Liver (tissue), 3 donors: ENCODE measurements at regions not wholly inside any gene's neighbourhood (a gene's known extent, or its start where the extent isn't known, plus 50 kb on each side); places are given as distances from the start of the nearest gene placed in this dataset.

Source experiments
- CTCF ChIP-seq: fragments of 150-350 bp; IDR thresholded peaks from 2 replicates; pipeline ENCODE4 v1.5.1; 2017; ENCODE audit warnings: improper control_type of control experiment, low read depth, low read length; ENCODE audit not compliant: missing input control
- FOXA1 ChIP-seq: IDR thresholded peaks from 2 replicates; pipeline ENCODE4 v1.6.1; 2016; ENCODE audit warnings: antibody characterized with exemption
- GABPA ChIP-seq, 2 donors: IDR thresholded peaks in 1 of 2; conservative IDR thresholded peaks in 1 of 2; 2 replicates each; pipeline ENCODE4 v1.6.1; 2016; ENCODE audit warnings: antibody characterized with exemption in 2 of 2, mild to moderate bottlenecking in 1 of 2, moderate library complexity in 1 of 2
- HNF4A ChIP-seq, 2 donors: conservative IDR thresholded peaks; 2 replicates each; pipeline ENCODE4 v1.6.1; 2016; ENCODE audit warnings: antibody characterized with exemption in 2 of 2, mild to moderate bottlenecking in 2 of 2
- JUND ChIP-seq, 2 donors: IDR thresholded peaks; 2 replicates each; pipeline ENCODE4 v1.6.1; 2016; ENCODE audit warnings: antibody characterized with exemption in 2 of 2
- NR2F2 ChIP-seq: IDR thresholded peaks from 2 replicates; pipeline ENCODE4 v1.6.1; 2016; ENCODE audit warnings: antibody characterized with exemption
- RAD21 ChIP-seq, 2 donors: IDR thresholded peaks; 2 replicates each; pipeline ENCODE4 v1.6.1; 2016; ENCODE audit warnings: antibody characterized with exemption in 2 of 2, mild to moderate bottlenecking in 2 of 2
- RXRA ChIP-seq, 2 donors: IDR thresholded peaks; 2 replicates each; pipeline ENCODE4 v1.6.1; 2017 to 2018; ENCODE audit warnings: antibody characterized with exemption in 2 of 2, mild to moderate bottlenecking in 1 of 2
- SP1 ChIP-seq: IDR thresholded peaks from 2 replicates; pipeline ENCODE4 v1.6.1; 2018; ENCODE audit warnings: antibody characterized with exemption, mild to moderate bottlenecking
- TAF1 ChIP-seq: conservative IDR thresholded peaks from 2 replicates; pipeline ENCODE4 v1.6.1; 2016; ENCODE audit warnings: antibody characterized with exemption, mild to moderate bottlenecking
- TF ChIP-seq, protein P1 (sequence below): IDR thresholded peaks from 2 replicates; pipeline ENCODE4 v1.6.1; 2016; ENCODE audit warnings: antibody characterized with exemption
- TF ChIP-seq, protein P2 (sequence below): IDR thresholded peaks from 2 replicates; pipeline ENCODE4 v1.6.1; 2016; ENCODE audit warnings: antibody characterized with exemption
- TF ChIP-seq, protein P3 (sequence below): IDR thresholded peaks from 2 replicates; pipeline ENCODE4 v1.6.1; 2016; ENCODE audit warnings: antibody characterized with exemption, mild to moderate bottlenecking
- donor health status: healthy.
- donor health status: healthy.

GRCh38 chr7:25940086-25940906, 211.7 kb upstream of the NFE2L3 start:
- TF ChIP-seq, protein P1, sequence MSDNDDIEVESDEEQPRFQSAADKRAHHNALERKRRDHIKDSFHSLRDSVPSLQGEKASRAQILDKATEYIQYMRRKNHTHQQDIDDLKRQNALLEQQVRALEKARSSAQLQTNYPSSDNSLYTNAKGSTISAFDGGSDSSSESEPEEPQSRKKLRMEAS: no peak
- no peak for TF ChIP-seq RAD21 (IDR thresholded peaks at IDR 0.05)
- TF ChIP-seq, protein P2, sequence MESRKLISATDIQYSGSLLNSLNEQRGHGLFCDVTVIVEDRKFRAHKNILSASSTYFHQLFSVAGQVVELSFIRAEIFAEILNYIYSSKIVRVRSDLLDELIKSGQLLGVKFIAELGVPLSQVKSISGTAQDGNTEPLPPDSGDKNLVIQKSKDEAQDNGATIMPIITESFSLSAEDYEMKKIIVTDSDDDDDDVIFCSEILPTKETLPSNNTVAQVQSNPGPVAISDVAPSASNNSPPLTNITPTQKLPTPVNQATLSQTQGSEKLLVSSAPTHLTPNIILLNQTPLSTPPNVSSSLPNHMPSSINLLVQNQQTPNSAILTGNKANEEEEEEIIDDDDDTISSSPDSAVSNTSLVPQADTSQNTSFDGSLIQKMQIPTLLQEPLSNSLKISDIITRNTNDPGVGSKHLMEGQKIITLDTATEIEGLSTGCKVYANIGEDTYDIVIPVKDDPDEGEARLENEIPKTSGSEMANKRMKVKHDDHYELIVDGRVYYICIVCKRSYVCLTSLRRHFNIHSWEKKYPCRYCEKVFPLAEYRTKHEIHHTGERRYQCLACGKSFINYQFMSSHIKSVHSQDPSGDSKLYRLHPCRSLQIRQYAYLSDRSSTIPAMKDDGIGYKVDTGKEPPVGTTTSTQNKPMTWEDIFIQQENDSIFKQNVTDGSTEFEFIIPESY: no peak
- TF ChIP-seq CTCF: no peak
- TF ChIP-seq GABPA (IDR thresholded peaks at IDR 0.05 in 1 of 2, conservative IDR thresholded peaks at IDR 0.05 in 1 of 2): no peak
- no peak for TF ChIP-seq RXRA (IDR thresholded peaks at IDR 0.05)
- no peak for TF ChIP-seq SP1
- TF ChIP-seq, protein P3, sequence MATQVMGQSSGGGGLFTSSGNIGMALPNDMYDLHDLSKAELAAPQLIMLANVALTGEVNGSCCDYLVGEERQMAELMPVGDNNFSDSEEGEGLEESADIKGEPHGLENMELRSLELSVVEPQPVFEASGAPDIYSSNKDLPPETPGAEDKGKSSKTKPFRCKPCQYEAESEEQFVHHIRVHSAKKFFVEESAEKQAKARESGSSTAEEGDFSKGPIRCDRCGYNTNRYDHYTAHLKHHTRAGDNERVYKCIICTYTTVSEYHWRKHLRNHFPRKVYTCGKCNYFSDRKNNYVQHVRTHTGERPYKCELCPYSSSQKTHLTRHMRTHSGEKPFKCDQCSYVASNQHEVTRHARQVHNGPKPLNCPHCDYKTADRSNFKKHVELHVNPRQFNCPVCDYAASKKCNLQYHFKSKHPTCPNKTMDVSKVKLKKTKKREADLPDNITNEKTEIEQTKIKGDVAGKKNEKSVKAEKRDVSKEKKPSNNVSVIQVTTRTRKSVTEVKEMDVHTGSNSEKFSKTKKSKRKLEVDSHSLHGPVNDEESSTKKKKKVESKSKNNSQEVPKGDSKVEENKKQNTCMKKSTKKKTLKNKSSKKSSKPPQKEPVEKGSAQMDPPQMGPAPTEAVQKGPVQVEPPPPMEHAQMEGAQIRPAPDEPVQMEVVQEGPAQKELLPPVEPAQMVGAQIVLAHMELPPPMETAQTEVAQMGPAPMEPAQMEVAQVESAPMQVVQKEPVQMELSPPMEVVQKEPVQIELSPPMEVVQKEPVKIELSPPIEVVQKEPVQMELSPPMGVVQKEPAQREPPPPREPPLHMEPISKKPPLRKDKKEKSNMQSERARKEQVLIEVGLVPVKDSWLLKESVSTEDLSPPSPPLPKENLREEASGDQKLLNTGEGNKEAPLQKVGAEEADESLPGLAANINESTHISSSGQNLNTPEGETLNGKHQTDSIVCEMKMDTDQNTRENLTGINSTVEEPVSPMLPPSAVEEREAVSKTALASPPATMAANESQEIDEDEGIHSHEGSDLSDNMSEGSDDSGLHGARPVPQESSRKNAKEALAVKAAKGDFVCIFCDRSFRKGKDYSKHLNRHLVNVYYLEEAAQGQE: no peak
- no peak for TF ChIP-seq HNF4A (conservative IDR thresholded peaks at IDR 0.05)
- no peak for TF ChIP-seq TAF1
- no peak for TF ChIP-seq JUND (IDR thresholded peaks at IDR 0.05)
- TF ChIP-seq FOXA1: no peak
- TF ChIP-seq NR2F2: no peak
